ENCODE measurements at regions not wholly inside any gene's neighbourhood (a gene's known extent, or its start where the extent isn't known, plus 50 kb on each side); places are given as distances from the start of the nearest gene placed in this dataset.

DNA sequence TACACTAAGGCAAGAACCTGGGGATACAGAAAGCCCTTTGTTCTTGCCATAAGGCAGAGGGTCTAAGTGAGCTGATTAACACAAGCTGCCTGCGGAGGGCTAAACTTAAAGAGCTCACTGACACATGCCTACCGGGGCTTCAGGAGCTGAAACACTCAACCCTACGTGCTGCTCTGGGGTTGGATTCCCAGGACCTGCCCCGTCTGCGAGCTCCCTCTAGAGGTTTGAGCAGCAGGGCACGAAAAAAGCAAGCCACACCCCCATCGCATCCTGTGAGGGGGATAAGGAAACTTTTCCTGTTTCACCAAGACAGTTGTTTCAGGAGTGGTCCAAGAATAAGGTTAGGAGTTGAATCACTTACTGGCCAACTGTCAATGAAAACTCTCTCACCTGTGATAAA, 562.1 kb downstream of the TMX3 start:
- TF ChIP-seq CTCF (IDR thresholded peaks at IDR 0.05; ENCODE audit: low read depth, low read length) (peak; percentile 73), EZH2phosphoT487 (IDR thresholded peaks at IDR 0.05; ENCODE audit: low read depth) (no peak)

Data from OCI-LY3 (cell line).